Aorta (tissue), 5 donors: ENCODE measurements at regions not wholly inside any gene's neighbourhood (a gene's known extent, or its start where the extent isn't known, plus 50 kb on each side); places are given as distances from the start of the nearest gene placed in this dataset.
A peak's percentile ranks its signal among the peaks of the same experiment; 100 is the strongest.

Source experiments
- ATAC-seq: fragments of 200-7000 bp; cut with Tn5 transposase; one replicate; pipeline ENCODE4 v1.9.1; 2022; ENCODE audit warnings: moderate library complexity; ENCODE audit not compliant: low FRiP score
- DNase-seq, 2 donors: peaks; one replicate each; pipeline ENCODE4 v3.0.0-alpha.2; 2020
- H3K27ac ChIP-seq, 2 donors: one replicate each; pipeline ENCODE4 v1.5.1; 2013; ENCODE audit warnings: low read length in 2 of 2, mild to moderate bottlenecking in 2 of 2, moderate library complexity in 2 of 2, control low read depth in 1 of 2, inconsistent platforms in 1 of 2, low read depth in 1 of 2
- H3K27me3 ChIP-seq, 2 donors: one replicate each; pipeline ENCODE4 v1.6.1; 2013; ENCODE audit warnings: control low read depth in 1 of 2, low read length in 1 of 2, mild to moderate bottlenecking in 1 of 2, moderate library complexity in 1 of 2; ENCODE audit not compliant: insufficient read depth in 2 of 2, control insufficient read depth in 1 of 2
- H3K36me3 ChIP-seq, 2 donors: one replicate each; pipeline ENCODE4 v1.6.1; 2013; ENCODE audit warnings: control low read depth in 1 of 2, low read length in 1 of 2, mild to moderate bottlenecking in 1 of 2; ENCODE audit not compliant: insufficient read depth in 2 of 2, control insufficient read depth in 1 of 2
- H3K4me1 ChIP-seq, 2 donors: one replicate each; pipeline ENCODE4 v1.6.1; 2013; ENCODE audit warnings: low read length in 2 of 2, control low read depth in 1 of 2, mild to moderate bottlenecking in 1 of 2, moderate library complexity in 1 of 2; ENCODE audit not compliant: insufficient read depth in 2 of 2, control insufficient read depth in 1 of 2
- H3K4me3 ChIP-seq, 2 donors: one replicate each; pipeline ENCODE4 v1.5.1; 2013; ENCODE audit warnings: low read length in 2 of 2, control low read depth in 1 of 2, mild to moderate bottlenecking in 1 of 2
- H3K9me3 ChIP-seq: one replicate; pipeline ENCODE4 v1.6.1; 2013; ENCODE audit warnings: mild to moderate bottlenecking, low read length; ENCODE audit not compliant: control insufficient read depth
- WGBS, 2 donors: extraction: QIAGEN DNeasy Blood & Tissue Kit; methylation state at CpG; one replicate each; pipeline ENCODE4 v1.1.7; 2013; 5-methylcytosine and 5-hydroxymethylcytosine counted together
- intact Hi-C, 2 donors: fragments of 100-400 bp; cut with DNase I; formaldehyde crosslinking; loops; one replicate each; pipeline versions ENCODE4 v1.14.2 to v1.15.0; 2022
- donor health status: healthy with polysubstance abuse.
- donor health status: Bipolar disorder and iron deficiency.
- donor health status: DM: no; HTN: no; CAD: no.
- donor health status: DM: no; HTN: no; CAD: no.
- donor health status: DM: yes; HTN: yes; CAD: no.

DNA sequence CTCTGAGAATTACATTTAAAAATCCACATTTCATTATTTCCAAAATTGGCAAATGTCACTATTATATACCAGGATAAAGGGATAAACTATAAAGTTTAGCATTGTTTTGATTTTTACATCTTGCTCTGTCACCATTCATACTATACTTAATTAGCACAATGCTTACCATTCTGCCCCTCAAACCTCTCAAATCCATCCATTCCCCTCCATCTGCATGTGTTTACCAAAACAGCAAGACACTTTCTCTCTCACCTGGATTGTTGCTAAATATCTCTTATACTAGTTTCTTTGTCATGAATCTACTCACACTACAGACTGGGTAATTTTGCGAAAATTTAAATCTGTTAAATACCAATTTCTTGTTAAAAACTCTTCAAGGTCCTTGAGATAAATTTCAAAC is 496.1 kb downstream of the NR4A2 start:
- no peak overlapping the region for H3K27ac ChIP-seq
- WGBS, 2 donors: 97 to 100% methylated on average over 1 of the region's 1 CpG
- ATAC-seq: no peak
- H3K4me1 ChIP-seq: no peaks in the 10 kb centered on the region
- no peak overlapping the region for H3K4me3 ChIP-seq
- H3K9me3 ChIP-seq: peaks cover 2% of the 10 kb centered on the region
- no peak for DNase-seq
- H3K36me3 ChIP-seq: no peaks in the 10 kb centered on the region
- intact Hi-C loops: no loop called here
- H3K27me3 ChIP-seq: no peaks in the 10 kb centered on the region

DNA sequence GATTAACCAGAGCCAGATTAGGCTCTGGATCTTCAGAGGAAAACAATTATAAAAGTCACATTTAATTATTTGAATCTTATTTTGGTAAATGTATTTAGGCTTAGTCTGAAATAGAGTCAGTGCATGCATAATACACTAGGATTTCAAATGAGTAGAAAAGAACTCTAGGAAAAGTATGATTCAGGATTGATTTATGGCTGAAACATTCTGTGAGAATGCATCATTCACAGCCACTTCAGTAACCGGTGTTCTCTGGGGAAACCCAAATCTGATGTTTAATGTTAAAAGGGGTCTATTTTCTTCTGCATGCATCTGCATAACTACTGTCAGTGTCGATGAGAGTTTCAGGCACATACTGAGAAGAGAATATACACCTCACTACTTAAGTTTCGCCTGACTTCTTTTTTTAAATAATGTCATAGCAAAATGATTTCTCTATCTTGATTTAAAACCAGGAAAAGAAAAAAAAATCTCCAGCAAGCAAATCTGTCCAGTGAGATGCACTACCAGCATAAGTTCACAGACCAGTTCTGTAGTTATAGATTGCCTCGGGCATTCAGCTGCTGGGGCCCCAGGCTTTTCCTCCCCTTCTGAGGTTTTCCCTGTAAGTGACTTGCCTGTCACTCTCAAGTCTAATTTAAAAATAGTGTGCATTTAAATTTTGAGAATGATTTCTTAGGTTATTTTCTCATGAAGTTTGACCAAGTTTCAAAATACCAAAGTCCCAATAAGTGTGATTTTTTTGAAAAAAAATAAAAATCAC is 501.5 kb downstream of the NR4A2 start:
- DNase-seq (no peak), ATAC-seq (no peak)
- Histone ChIP-seq H3K27me3 (no peaks in the 10 kb centered on the region), H3K9me3 (peaks cover 2% of the 10 kb centered on the region), H3K36me3 (no peaks in the 10 kb centered on the region), H3K4me1 (no peaks in the 10 kb centered on the region), H3K27ac (no peak overlapping the region), H3K4me3 (no peak overlapping the region)
- intact Hi-C loops: no loop called here
- WGBS, 2 donors: 45 to 49% methylated on average over 4 of the region's 4 CpGs

DNA sequence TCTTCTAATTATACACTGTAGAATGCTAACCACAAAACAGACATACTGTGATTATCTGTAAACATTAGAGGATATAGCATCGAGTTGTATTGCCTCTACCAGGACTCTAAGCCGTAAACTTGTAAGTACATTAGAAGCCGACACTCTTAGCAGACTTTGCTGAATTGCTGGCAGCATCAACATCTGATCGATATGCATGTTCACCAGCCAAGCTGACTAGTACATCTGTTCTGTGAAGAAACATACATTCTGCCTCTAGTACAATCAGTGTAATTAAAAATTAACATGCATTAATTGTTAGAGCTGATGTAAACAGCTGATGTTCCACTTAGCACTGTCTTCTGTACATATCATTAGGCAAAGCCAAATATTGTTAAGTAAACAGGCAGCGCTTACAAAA is 502.2 kb downstream of the NR4A2 start:
- Histone ChIP-seq H3K9me3 (no peaks in the 10 kb centered on the region), H3K4me1 (no peaks in the 10 kb centered on the region), H3K36me3 (no peaks in the 10 kb centered on the region), H3K27ac (no peak overlapping the region), H3K27me3 (no peaks in the 10 kb centered on the region), H3K4me3 (no peak overlapping the region)
- DNase-seq (no peak), ATAC-seq (no peak)
- intact Hi-C loops: no loop called here
- 90 to 94% methylated on average over 5 of the region's 5 CpGs for WGBS, 2 donors

DNA sequence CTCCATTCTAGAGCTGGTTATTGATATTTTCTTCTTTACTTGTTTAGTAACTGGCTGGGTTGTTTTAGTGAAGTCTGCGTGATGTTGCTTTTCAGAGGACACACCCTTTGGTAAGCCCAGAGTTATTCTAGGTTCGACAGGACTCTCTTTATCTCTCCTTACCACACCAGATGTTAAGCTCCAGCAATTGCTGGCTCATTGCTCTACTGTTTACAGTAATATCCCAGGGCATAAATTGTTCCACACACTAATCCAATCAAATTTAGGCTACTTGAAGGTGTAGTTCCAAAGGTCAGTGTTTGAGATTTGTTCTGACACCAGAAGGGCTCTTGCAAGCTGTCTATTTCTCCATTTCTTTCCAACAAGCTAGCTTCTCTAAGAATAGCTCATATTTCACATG is 506.6 kb downstream of the NR4A2 start:
- H3K4me1 ChIP-seq: no peaks in the 10 kb centered on the region
- ATAC-seq: no peak
- 73 to 74% methylated on average over 2 of the region's 2 CpGs for WGBS, 2 donors
- no peak overlapping the region for H3K4me3 ChIP-seq
- no peaks in the 10 kb centered on the region for H3K27me3 ChIP-seq
- H3K27ac ChIP-seq: no peak overlapping the region
- intact Hi-C loops: no loop called here
- DNase-seq: no peak
- H3K36me3 ChIP-seq: no peaks in the 10 kb centered on the region
- H3K9me3 ChIP-seq: no peaks in the 10 kb centered on the region

DNA sequence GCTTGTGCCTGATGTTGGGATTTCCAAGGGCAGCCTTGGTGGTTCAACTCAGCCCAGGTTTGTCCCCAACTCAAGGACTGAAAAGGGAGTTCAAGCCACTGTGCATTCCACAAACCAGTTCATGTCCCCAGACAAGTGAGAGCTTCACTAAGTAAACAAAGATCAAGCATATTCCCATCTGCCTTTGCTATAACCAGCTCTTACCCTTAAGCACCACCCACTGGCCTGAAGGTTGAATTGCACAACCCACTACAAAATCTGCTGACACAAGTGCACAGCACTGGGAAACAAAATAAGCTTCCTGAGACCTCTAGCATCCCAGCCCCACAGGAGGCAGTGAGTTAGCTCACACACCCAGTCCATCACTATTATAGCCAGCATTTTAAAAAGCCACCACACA is 516.7 kb downstream of the NR4A2 start:
- no peaks in the 10 kb centered on the region for H3K4me1 ChIP-seq
- no peak overlapping the region for H3K27ac ChIP-seq
- no peaks in the 10 kb centered on the region for H3K36me3 ChIP-seq
- DNase-seq (no peak), ATAC-seq (no peak)
- no peaks in the 10 kb centered on the region for H3K9me3 ChIP-seq
- no peak overlapping the region for H3K4me3 ChIP-seq
- H3K27me3 ChIP-seq: no peaks in the 10 kb centered on the region
- intact Hi-C loops: no loop called here

DNA sequence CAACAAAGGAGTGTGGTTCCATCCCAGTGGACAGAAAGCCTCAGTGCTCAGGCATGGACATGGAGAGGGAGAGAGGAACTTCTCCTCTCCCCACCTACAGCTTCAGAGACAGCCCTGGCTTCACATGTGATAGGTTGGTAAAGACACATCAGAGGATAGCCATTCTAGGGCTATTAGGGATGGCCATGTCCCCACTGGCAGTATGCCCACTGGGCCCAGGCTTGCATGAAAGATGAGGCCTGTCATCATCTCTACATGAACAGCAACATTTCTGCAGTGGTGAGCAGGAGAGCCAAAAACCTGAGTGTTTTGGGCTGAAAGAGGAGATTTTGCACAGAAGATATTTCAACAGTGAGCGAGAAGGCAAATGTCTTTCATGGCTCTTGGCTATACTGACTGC is 517.2 kb downstream of the NR4A2 start:
- H3K27ac ChIP-seq: no peak overlapping the region

DNA sequence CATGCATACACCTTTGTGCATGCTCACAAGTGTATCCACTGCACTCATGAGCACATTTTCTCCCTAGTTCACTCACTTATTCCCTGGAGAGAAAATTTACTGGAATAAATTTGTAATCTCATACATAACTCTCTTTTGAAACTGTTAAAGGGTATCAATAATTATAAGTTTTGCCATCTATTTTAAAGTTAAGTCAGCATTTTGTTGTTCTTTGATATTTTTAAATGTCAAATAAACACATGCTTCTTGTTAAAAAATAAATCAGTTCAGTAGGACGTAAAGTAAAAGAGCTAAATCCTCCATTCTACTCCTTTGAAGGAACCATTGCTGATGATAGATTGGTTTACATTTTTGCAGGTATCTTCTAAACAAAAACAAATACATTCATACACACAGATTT is 522.1 kb downstream of the NR4A2 start:
- ATAC-seq (no peak), DNase-seq (no peak)
- no peak overlapping the region for H3K27ac ChIP-seq
- no peaks in the 10 kb centered on the region for H3K4me1 ChIP-seq
- intact Hi-C loops: no loop called here
- H3K27me3 ChIP-seq: no peaks in the 10 kb centered on the region
- WGBS, 2 donors: 48 to 61% methylated on average over 1 of the region's 1 CpG
- H3K36me3 ChIP-seq: no peaks in the 10 kb centered on the region
- H3K9me3 ChIP-seq: no peaks in the 10 kb centered on the region
- no peak overlapping the region for H3K4me3 ChIP-seq

More for the DNA sequence above, 517.2 kb downstream of the NR4A2 start:
- no peak for DNase-seq
- Histone ChIP-seq H3K4me3 (no peak overlapping the region), H3K36me3 (no peaks in the 10 kb centered on the region), H3K9me3 (no peaks in the 10 kb centered on the region), H3K27me3 (no peaks in the 10 kb centered on the region), H3K4me1 (no peaks in the 10 kb centered on the region)
- WGBS, 2 donors: 92 to 95% methylated on average over 1 of the region's 1 CpG
- peak; percentile 16 for ATAC-seq
- intact Hi-C loops: no loop called here

DNA sequence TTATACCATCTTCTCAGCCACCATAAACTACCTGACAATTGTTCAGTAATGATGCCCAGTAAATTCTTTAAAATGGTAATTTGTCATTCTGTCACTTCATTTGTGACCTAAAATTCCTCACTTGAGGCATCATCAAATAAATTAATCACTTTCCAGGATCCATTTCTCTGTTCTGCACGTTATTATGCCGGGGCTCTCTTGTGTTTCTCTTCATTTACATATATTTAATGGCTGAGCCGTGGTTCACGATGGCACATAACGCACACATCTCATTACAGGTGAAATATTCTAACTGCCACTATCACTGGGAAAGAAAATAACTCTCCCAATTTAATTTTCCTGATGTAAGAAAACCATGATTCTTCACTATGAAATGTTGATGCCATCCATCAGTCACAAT is 529.6 kb downstream of the NR4A2 start:
- no peak for ATAC-seq
- no peak for DNase-seq
- no peaks in the 10 kb centered on the region for H3K36me3 ChIP-seq
- H3K9me3 ChIP-seq: no peaks in the 10 kb centered on the region
- intact Hi-C loops: no loop called here
- H3K27ac ChIP-seq: no peak overlapping the region
- H3K4me3 ChIP-seq: no peak overlapping the region
- H3K4me1 ChIP-seq: no peaks in the 10 kb centered on the region
- 78 to 90% methylated on average over 5 of the region's 5 CpGs for WGBS, 2 donors
- no peaks in the 10 kb centered on the region for H3K27me3 ChIP-seq

DNA sequence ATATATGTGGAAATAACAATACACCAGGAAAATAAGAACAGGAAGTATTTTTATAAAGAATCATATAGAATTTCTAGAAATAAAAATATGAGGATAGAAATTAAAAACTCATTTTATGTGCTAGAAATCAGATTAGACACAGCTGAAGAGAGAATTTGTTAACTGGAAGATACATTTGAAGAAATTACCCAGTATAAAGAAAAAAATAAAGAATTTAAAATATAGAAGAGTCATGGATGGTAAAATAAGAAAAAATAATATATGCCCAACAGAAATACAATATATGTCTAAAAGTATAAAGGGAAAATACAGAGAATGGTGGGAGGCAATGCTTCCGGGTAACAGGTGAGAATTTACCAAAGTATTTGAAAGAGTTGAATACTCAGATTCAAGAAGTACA is 539.9 kb downstream of the NR4A2 start:
- 97 to 100% methylated on average over 1 of the region's 1 CpG for WGBS, 2 donors
- H3K27ac ChIP-seq: no peak overlapping the region
- intact Hi-C loops: no loop called here
- H3K4me3 ChIP-seq: no peak overlapping the region
- DNase-seq (no peak), ATAC-seq (no peak)
- H3K27me3 ChIP-seq: no peaks in the 10 kb centered on the region
- no peaks in the 10 kb centered on the region for H3K9me3 ChIP-seq
- no peaks in the 10 kb centered on the region for H3K36me3 ChIP-seq
- H3K4me1 ChIP-seq: no peaks in the 10 kb centered on the region
